NCI-H345 treated with DMSO at 0.1 percent for 48 hours (cell line): ENCODE measurements at regions not wholly inside any gene's neighbourhood (a gene's known extent, or its start where the extent isn't known, plus 50 kb on each side); places are given as distances from the start of the nearest gene placed in this dataset.

Experiments used
- DNase-seq: peaks from one replicate; lab custom pipeline; 2025; ENCODE audit not compliant: unreplicated experiment; lab: John Stamatoyannopoulos, UW

- DNase-seq = no peak
Measured at GRCh38 chr18:42606886-42607495, 508.5 kb downstream of the RIT2 start.

DNA sequence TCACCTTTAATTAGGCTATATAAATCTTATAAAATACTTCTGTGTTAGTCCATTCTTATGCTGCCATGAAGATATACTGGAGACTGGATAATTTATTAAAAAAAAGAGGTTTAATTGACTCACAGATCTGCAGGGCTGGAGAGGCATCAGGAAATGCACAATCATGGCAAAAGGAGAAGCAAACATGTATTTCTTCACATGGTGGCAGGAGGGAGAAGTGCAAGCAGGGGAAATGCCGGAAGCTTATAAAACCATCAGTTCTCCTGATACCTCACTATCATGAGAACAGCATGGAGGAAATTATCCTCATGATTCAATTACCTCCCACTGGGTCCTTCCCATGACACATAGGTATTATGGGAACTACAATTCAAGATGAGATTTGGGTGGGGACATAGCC is 504.4 kb downstream of the RIT2 start:
- DNase-seq = no peak

GRCh38 chr18:42614619-42615293 is 500.7 kb downstream of the RIT2 start:
- peak; percentile 43 for DNase-seq

- DNase-seq = no peak
Measured at GRCh38 chr18:42617221-42617620, 498.3 kb downstream of the RIT2 start.

DNA sequence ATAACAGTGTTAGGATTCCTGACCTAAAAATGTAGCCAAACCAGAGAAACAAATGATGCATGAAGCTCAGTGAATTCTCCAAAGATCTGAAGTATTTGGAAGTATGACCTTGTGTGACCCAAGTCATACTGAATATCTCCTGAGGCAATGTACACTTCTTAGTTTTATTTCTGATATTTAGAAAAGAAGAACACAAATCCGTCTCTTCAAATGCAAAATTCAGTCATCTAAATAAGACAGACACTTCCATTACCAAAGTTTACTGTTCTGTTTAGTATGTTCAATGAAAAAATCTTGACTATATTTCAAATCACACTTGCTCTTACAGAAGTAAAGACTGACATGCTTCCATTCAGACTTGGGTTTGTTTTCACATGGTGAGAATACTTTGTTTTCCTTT is 495.7 kb downstream of the RIT2 start:
- DNase-seq = no peak

- no peak for DNase-seq
Measured at GRCh38 chr18:42620657-42621056, 494.8 kb downstream of the RIT2 start.

DNA sequence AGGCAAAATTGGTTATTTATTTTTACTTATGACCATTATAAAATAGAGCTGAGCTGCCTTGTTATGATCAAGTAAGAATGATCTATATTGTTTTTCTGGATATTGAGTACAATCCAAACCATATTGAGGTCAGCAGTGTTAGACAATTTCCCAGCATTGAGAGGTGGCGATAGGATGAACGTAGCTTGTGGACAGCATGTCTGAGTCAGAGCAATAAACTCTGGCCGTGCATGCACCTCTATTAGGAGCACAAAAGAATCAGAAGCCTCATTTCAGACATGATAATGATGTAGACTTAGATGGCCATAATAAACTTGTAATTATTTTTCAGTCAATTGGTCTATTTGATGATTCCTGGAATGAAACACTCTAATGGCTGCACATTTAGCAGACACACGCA is 491.6 kb downstream of the RIT2 start:
- no peak for DNase-seq

GRCh38 chr18:42632801-42633200 is 482.7 kb downstream of the RIT2 start:
- DNase-seq = no peak

- DNase-seq = no peak
Measured at GRCh38 chr18:42635378-42636048, 480.0 kb downstream of the RIT2 start.

DNA sequence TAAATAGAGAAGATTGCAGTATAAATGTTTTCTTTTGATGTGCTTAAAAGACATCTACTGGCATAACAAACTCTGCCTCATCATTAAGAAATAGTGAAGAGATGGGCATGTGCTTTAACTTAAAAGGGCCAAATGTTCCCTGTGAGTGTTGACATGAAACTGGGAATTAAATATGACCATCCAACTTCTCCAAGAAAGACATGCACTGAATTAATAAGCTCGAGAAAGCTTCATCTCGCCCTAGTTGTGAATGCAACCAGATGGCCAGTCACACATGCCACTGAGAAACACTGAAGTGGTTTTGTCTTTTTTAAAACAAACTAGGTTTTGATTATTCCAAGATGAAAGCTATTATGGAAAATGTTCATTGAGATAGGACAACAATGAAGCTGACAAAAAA is 479.2 kb downstream of the RIT2 start:
- DNase-seq = no peak

GRCh38 chr18:42640160-42640559 is 475.3 kb downstream of the RIT2 start:
- no peak for DNase-seq

DNA sequence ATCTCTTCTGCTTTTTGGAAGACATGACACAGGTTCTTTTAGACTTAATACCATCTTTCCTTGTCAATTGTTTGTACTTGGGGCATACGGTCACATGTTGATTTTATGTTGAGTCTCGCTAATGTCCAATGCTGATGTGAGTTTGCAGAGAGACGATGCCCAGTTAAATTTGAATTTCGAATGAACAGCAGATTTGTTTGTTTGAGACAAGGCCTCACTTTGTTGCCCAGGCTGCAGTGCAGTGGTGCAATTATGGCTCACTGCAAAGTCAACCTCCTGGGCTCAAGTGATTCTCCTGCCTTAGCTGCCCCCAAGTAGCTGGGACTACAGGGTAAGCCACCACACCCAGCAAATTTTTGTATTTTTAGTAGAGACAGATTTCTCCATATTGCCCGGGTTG is 473.5 kb downstream of the RIT2 start:
- no peak for DNase-seq

DNA sequence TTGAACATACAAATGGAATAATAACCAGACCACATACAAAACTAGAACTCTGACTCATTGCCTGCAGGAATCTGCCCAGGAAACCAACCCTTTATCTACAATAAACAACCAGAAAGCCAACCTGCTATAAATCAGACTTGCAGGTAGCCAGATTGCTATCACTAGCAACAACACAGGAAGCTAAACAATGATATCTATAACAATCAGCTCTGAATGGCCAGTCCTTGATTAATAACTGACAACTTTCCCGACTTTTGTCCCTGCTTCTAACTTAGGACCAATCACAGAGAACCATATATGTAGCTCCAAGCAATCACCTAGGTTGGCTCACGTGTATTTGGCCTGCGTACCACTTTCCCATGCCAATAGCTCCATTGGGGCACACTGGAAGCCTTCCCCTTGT is 470.8 kb downstream of the RIT2 start:
- DNase-seq = no peak

DNA sequence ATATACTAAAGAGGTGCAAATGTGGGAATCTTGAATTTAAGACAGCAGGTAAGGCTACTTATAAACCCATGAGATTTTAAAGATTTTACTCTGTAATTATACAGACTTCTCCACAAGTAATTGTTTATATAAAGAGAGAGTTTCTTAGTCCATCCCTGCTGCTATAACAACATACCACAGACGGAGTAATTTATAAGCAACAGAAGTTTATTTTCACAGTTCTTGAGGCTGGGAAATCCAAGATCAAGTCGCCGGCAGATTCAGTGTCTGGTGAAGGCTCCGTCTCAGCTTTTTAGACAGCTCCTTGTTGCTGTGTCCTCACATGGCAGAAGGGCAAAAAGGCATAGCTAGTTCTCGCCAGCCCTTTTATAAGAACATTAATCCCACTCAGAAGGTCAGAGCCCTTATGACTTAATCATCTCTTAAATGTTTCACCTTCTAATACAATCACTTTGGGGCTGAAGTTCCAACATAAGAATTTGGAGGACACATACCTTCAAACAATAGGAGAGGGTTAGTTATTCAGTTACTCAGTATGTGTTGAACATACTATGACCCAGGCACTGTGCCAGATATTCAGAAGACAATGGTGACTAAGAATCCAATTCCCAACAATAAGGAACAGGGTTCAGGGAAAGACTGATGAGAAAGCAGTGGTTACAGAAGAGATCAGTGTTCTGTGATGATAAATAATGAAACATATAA is 466.0 kb downstream of the RIT2 start:
- no peak for DNase-seq

- no peak for DNase-seq
Measured at GRCh38 chr18:42654556-42654955, 460.9 kb downstream of the RIT2 start.

- no peak for DNase-seq
Measured at GRCh38 chr18:42657551-42657950, 457.9 kb downstream of the RIT2 start.

DNA sequence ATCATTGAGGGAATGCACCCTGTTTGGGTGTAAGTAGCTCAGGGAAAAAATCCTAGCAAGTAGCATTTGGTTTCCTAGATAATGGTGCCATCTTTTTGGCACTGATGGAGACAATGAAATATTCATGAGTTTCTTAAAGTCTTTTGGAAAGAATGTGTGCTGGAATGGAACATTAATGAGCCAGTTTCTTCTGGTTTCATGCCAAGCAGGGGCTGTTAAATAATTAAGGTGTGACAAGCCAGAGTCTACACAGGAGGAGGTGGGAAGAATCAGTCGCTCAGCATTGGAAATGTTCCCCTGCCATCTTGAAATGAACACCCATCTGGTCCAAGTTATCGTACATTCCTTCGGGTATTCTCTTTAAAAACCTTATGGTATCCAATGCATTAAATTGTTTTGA is 457.3 kb downstream of the RIT2 start:
- DNase-seq = no peak

GRCh38 chr18:42659187-42659586 is 456.3 kb downstream of the RIT2 start:
- no peak for DNase-seq

DNA sequence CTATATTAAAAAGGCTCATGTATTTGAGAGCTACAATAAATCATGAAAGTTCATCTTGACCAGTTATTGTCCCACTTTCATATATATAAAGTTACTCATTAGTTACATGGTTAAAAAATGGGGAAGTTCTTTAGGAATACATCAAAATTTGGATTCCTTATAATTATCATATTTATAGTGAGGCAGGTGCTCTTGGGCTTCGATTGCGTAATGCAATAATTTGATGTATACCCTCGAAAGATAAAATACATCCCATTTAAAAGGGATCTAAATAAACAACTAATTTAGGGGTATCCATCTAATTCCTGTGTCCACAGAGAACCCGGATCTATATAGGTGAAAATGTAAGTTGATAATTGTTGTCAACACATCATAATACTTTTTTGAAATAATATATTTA is 444.6 kb downstream of the RIT2 start:
- DNase-seq = no peak

DNA sequence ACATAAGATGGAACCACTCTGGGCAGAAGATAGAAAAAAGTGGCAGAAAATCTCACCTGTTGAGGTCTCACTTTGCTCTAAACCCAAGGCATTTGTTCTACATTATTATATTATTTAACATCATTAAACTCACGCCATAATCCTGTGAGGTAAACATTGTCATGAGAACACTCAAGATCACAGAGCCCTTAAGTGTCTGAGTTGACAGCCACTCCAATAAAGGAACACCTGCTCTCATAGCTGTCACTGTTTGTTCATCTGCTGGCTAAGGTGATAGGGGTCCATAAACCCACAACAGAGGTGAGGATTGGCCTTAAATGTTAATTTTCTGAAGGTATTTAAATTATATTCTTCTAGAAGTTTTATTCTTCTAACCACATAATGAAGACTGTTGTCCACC is 439.7 kb downstream of the RIT2 start:
- DNase-seq = peak; percentile 92

DNA sequence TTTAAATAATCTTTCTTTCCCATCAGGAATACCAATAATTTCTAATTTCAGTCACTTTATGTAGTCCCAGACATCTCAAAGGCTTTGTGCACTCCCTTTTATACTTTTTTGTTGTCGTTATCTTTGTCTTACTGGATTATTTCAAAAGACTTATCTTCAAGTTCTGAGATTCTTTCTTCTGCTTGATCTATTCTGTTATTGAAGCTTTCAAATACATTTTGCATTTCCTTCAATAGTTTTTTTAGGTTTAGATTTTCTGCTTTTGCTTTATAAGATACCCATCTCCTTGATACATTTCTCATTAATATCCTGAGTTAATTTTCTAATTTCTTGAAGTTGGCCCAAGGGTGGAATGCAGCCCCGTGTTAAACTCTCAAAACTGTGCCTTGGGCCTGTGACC is 432.4 kb downstream of the RIT2 start:
- no peak for DNase-seq

- no peak for DNase-seq
Measured at GRCh38 chr18:42689310-42689709, 426.2 kb downstream of the RIT2 start.
